ENCODE measurements at regions not wholly inside any gene's neighbourhood (a gene's known extent, or its start where the extent isn't known, plus 50 kb on each side); places are given as distances from the start of the nearest gene placed in this dataset.
A peak's percentile ranks its signal among the peaks of the same experiment; 100 is the strongest.
"Not testable (repeated sequence)": the region's sequence is repeated elsewhere in the genome, so short reads cannot be mapped to it uniquely, and the experiment has no call there.

DNA sequence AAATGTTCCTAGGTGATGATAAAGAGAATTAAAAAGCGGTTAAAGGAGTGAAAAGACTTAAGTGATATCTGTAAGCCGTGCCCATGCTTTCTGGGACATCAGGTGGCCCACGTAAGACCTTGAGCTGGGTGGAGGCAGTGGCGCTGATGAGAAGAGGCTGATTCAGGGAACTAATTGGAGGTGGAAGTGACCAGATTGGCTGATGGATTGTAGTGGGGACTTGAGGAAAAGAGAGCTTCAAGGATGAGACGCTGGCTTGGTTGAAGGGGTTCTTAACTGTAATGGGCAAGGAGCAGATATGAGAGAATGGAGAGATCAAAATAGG is 69.1 kb upstream of the EP300 start:
- no peak for DNase-seq (ENCODE audit: low spot score)

DNA sequence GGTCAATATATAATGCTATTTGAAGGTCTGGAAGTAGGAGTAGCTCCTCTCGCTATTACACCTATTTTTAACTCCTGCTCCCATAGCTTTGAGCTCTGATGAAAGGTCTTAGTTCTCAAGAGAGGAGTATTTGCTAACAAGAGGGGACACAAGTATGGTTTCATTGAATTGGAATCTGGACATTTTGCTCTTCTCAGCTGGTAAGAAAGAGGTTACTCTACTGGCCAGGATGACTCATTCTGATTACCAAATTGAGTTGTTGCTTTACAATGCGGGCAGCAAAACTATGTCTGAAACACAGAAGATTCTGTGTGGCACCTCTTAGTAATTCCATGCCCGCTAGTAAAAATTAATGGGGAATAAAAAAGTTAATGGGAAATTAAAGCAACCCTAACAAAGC is 63.6 kb upstream of the EP300 start:
- DNase-seq (ENCODE audit: low spot score) = peak; percentile 81

DNA sequence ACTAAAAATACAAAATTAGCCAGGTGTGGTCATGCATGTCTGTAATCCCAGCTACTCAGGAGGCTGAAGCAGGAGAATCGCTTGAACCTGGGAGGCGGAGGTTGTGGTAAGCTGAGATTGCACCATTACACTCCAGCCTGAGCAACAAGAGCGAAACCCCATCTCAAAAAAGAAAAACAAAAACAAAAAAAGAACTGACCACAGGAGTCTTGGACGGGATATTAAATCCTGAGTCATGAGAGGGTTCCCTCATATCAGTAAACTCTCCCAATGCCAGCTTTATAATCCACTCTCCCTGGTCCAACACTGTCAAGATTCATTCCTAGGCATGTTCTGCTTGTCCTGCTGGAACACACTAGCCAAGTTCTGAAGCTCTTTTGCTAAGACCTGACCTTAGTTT is 61.5 kb upstream of the EP300 start:
- peak; percentile 69 for DNase-seq (ENCODE audit: low spot score)

DNA sequence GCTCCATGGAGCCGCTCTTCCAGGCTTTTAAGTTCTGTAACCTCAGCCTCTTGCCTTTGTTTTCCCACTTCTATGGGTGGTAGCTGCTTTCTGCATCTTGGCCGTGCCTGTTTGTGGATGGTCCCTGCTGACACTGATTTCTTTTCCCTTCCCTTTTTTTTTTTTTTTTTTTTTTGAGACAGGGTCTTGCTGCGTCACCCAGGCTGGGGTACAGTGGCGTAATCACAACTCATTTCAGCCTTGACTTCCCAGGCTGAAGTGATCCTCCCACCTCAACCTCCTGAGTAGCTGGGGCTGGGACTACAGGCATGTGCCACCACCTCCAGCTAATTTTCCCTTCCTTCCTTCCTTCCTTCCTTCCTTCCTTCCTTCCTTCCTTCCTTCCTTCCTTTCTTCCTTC is 57.7 kb upstream of the EP300 start:
- DNase-seq (ENCODE audit: low spot score) = no peak

DNA sequence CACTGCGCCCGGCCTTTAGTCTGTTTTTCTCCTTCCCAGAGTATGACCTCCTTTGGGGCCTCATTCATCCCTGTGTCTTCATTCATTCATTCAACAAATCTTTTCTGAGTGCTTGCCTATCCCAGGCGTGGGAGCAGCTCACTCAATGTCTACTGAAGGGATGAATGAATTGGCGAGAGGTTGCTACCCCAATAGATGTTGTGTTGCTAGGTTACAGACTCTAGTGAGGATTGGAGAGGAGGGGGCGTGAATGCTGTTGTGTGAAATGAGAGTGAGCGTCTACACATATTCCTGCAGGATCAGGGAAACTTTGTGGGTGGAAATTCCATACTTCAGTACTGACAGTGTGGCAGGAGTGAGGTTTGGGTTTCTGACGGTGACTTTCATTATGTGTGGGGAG is 55.5 kb upstream of the EP300 start:
- no peak for DNase-seq (ENCODE audit: low spot score)

DNA sequence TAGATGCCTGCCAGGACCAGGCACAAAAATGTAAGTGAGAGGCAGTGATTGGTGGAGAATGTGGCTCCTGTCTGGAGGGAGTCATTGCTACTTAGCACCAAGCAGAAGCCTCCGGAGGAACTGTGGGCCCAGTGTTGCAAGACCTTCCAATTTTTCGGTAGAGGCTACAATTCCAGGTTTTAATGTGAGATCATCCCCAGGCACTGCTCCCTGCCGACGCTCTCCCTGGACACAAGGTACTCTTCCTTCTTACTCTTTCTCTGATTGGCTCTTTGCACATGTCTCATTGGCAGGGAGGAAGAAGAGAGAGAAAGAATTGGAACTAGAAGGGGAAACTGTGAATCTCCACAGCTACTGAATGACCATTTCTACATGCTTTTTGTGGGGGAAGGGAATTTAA is 53.7 kb upstream of the EP300 start:
- DNase-seq (ENCODE audit: low spot score) = no peak

DNA sequence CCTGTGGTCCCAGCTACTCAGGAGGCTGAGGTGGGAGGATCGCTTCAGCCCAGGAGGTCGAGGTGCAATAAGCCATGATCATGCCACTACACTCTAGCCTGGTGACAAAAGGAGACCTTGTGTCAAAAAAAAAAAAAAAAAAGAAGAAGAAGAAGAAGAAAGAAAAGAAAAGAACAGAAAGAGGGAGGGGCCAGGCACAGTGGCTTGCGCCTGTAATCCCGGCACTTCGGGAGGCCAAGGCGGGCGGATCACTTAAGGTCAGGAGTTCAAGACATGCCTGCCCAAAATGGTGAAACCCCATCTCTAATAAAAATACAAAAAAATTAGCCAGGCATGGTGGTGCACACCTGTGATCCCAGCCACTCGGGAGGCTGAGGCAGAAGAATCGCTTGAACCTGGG is 52.8 kb upstream of the EP300 start:
- DNase-seq (ENCODE audit: low spot score) = not testable (repeated sequence)

DNA sequence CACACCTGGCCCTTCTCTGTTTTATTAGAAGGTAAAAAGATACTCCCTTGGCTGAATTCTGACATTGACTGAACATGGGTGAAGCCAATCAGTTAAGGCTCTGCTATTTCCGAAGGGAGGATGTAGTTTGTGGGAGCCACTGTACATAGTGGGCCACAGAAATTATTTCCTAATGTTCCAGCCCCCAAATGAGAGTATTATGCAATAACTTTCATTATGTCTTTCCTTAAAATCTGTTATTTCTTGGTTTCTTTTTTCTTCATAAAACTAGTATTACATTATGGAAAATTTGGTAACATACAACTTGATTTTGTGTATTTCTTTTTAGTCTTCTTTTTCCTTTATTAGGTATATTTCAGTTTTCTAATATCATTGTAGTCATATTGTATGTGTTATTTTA is 51.9 kb upstream of the EP300 start:
- no peak for DNase-seq (ENCODE audit: low spot score)

DNA sequence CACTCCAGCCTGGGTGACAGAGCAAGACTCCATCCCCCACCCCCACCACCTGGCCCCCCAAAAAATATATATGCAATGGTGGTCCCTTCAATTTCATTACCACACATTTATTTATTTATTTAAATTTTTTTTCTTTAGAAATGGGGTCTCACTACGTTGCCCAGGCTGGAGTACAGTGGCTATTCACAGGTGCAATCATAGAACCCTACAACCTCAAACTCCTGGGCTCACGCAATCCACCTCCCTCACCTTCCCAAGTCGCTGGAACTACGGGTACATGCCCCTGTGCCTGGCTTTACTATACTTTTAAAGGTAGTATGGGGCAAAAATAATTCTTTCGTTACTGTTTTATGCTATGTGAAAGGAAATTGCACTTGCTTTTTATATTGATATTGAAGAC is 50.9 kb upstream of the EP300 start:
- no peak for DNase-seq (ENCODE audit: low spot score)

Data from H4 (cell line).